ENCODE measurements at regions not wholly inside any gene's neighbourhood (a gene's known extent, or its start where the extent isn't known, plus 50 kb on each side); places are given as distances from the start of the nearest gene placed in this dataset.

- TF ChIP-seq CTCF (IDR thresholded peaks at IDR 0.05; ENCODE audit: insufficient read depth, low read length, poor library complexity, severe bottlenecking) = no peak
- no peak for TF ChIP-seq EZH2phosphoT487 (conservative IDR thresholded peaks at IDR 0.05; ENCODE audit: low read length)
Observed at GRCh38 chr22:49426098-49426497, 401.6 kb downstream of the BRD1 start.
